Loucy (cell line): ENCODE measurements at regions not wholly inside any gene's neighbourhood (a gene's known extent, or its start where the extent isn't known, plus 50 kb on each side); places are given as distances from the start of the nearest gene placed in this dataset.

Source experiments
- H2AFZ ChIP-seq: fragments of 200-600 bp; sonication (generic); 2 replicates; pipeline ENCODE4 v1.6.0; 2016; ENCODE audit warnings: antibody characterized with exemption, mild to moderate bottlenecking, low read length, moderate library complexity
- H3F3A ChIP-seq: fragments of 200-600 bp; 2 replicates; pipeline ENCODE4 v1.6.0; 2016; ENCODE audit warnings: antibody characterized with exemption, low read depth, mild to moderate bottlenecking
- H3K27me3 ChIP-seq: fragments of 200-600 bp; sonication (generic); 2 replicates; pipeline ENCODE4 v1.6.1; 2014; ENCODE audit warnings: low read length, mild to moderate bottlenecking; ENCODE audit not compliant: insufficient read depth, poor library complexity, severe bottlenecking
- H3K36me3 ChIP-seq: fragments of 200-600 bp; sonication (generic); 2 replicates; pipeline ENCODE4 v1.6.1; 2016; ENCODE audit warnings: low read length; ENCODE audit not compliant: insufficient read depth
- H3K4me1 ChIP-seq: fragments of 200-600 bp; sonication (generic); 2 replicates; pipeline ENCODE4 v1.5.1; 2014; ENCODE audit warnings: low read length, mild to moderate bottlenecking; ENCODE audit not compliant: insufficient read depth, poor library complexity, severe bottlenecking
- H3K4me2 ChIP-seq: fragments of 200-600 bp; sonication (generic); 2 replicates; pipeline ENCODE4 v1.6.0; 2014; ENCODE audit warnings: antibody characterized with exemption, low read length, low read depth, mild to moderate bottlenecking; ENCODE audit not compliant: poor library complexity, severe bottlenecking
- H3K4me3 ChIP-seq: fragments of 200-600 bp; sonication (generic); 2 replicates; pipeline ENCODE4 v1.5.1; 2014; ENCODE audit warnings: low read length, mild to moderate bottlenecking, mixed read lengths; ENCODE audit not compliant: poor library complexity, severe bottlenecking
- H3K79me2 ChIP-seq: fragments of 200-600 bp; sonication (generic); 2 replicates; pipeline ENCODE4 v1.6.1; 2014; ENCODE audit warnings: low read length; ENCODE audit not compliant: insufficient read depth
- H3K9ac ChIP-seq: fragments of 200-600 bp; sonication (generic); 2 replicates; pipeline ENCODE4 v1.6.0; 2014; ENCODE audit warnings: mild to moderate bottlenecking, low read depth, low read length, moderate library complexity; ENCODE audit not compliant: poor library complexity, severe bottlenecking
- H3K9me2 ChIP-seq: fragments of 200-600 bp; sonication (generic); replicated peaks from 2 replicates; pipeline ENCODE4 v1.6.1; 2016; ENCODE audit warnings: low read depth, low read length, mixed read lengths
- H3K9me3 ChIP-seq: fragments of 200-600 bp; sonication (generic); 2 replicates; pipeline ENCODE4 v1.6.1; 2014; ENCODE audit warnings: mild to moderate bottlenecking, antibody characterized with exemption, low read length, low read depth; ENCODE audit not compliant: insufficient read depth
- H4K20me1 ChIP-seq: fragments of 200-600 bp; sonication (generic); 2 replicates; pipeline ENCODE4 v1.6.0; 2014; ENCODE audit warnings: antibody characterized with exemption, low read length, mild to moderate bottlenecking; ENCODE audit not compliant: insufficient read depth, poor library complexity, severe bottlenecking
- CTCF ChIP-seq: fragments of 200-600 bp; sonication (generic); conservative IDR thresholded peaks from 2 replicates; pipeline ENCODE4 v1.5.1; 2014; ENCODE audit warnings: mild to moderate bottlenecking, antibody characterized with exemption, low read length
- EZH2phosphoT487 ChIP-seq: fragments of 200-600 bp; IDR thresholded peaks from 2 replicates; pipeline ENCODE4 v1.6.1; 2018; ENCODE audit warnings: antibody characterized with exemption, mild to moderate bottlenecking, moderate library complexity, borderline replicate concordance

GRCh38 chr14:87467578-87467977 is 525.4 kb downstream of the GALC start:
- H3F3A ChIP-seq: no peaks in the 10 kb centered on the region
- no peak for TF ChIP-seq EZH2phosphoT487
- TF ChIP-seq CTCF: no peak
- H3K36me3 ChIP-seq: no peaks in the 10 kb centered on the region
- no peak overlapping the region for H3K4me3 ChIP-seq
- no peaks in the 10 kb centered on the region for H4K20me1 ChIP-seq
- no peak overlapping the region for H3K9ac ChIP-seq
- no peaks in the 10 kb centered on the region for H3K9me2 ChIP-seq
- no peak overlapping the region for H2AFZ ChIP-seq
- H3K27me3 ChIP-seq: no peaks in the 10 kb centered on the region
- no peak overlapping the region for H3K4me2 ChIP-seq
- no peaks in the 10 kb centered on the region for H3K4me1 ChIP-seq
- no peaks in the 10 kb centered on the region for H3K79me2 ChIP-seq
- H3K9me3 ChIP-seq: no peaks in the 10 kb centered on the region

GRCh38 chr14:87465770-87466169 is 527.2 kb downstream of the GALC start:
- no peak overlapping the region for H3K4me3 ChIP-seq
- no peak overlapping the region for H2AFZ ChIP-seq
- H3K79me2 ChIP-seq: no peaks in the 10 kb centered on the region
- H3K9me3 ChIP-seq: no peaks in the 10 kb centered on the region
- no peak overlapping the region for H3K4me2 ChIP-seq
- H3K27me3 ChIP-seq: no peaks in the 10 kb centered on the region
- H3K9ac ChIP-seq: no peak overlapping the region
- no peaks in the 10 kb centered on the region for H3F3A ChIP-seq
- H4K20me1 ChIP-seq: no peaks in the 10 kb centered on the region
- TF ChIP-seq CTCF (no peak), EZH2phosphoT487 (no peak)
- H3K36me3 ChIP-seq: no peaks in the 10 kb centered on the region
- no peaks in the 10 kb centered on the region for H3K4me1 ChIP-seq
- H3K9me2 ChIP-seq: no peaks in the 10 kb centered on the region

GRCh38 chr14:87461704-87462103 is 531.3 kb downstream of the GALC start:
- Histone ChIP-seq H3K27me3 (no peaks in the 10 kb centered on the region), H3K9ac (no peak overlapping the region), H3K9me3 (no peaks in the 10 kb centered on the region; the same call in 1 of the 2 replicates), H3F3A (no peaks in the 10 kb centered on the region), H2AFZ (no peak overlapping the region), H4K20me1 (no peaks in the 10 kb centered on the region), H3K4me2 (no peak overlapping the region), H3K4me1 (no peaks in the 10 kb centered on the region), H3K79me2 (no peaks in the 10 kb centered on the region), H3K36me3 (no peaks in the 10 kb centered on the region), H3K4me3 (no peak overlapping the region), H3K9me2 (no peaks in the 10 kb centered on the region)
- no peak for TF ChIP-seq EZH2phosphoT487
- no peak for TF ChIP-seq CTCF
